ENCODE measurements at regions not wholly inside any gene's neighbourhood (a gene's known extent, or its start where the extent isn't known, plus 50 kb on each side); places are given as distances from the start of the nearest gene placed in this dataset.

GRCh38 chr10:94214481-94214893 is 148.3 kb downstream of the NOC3L start:
- TF ChIP-seq ZNF274 (IDR thresholded peaks at IDR 0.05; ENCODE audit: low read depth, low read length) (no peak), CTCF (IDR thresholded peaks at IDR 0.05 in 2 of 3, conservative IDR thresholded peaks at IDR 0.05 in 1 of 3; ENCODE audit: borderline replicate concordance in 1 of 3, insufficient read depth in 1 of 3, low read depth in 2 of 3, low read length in 2 of 3) (no peak), YY1 (IDR thresholded peaks at IDR 0.05; ENCODE audit: extremely low read depth, insufficient replicate concordance, low read depth, low read length) (no peak), POLR2AphosphoS5 (IDR thresholded peaks at IDR 0.05; ENCODE audit: low read depth, low read length) (no peak), RAD21 (IDR thresholded peaks at IDR 0.05; ENCODE audit: low read depth) (no peak), POLR2A (IDR thresholded peaks at IDR 0.05; ENCODE audit: borderline replicate concordance, extremely low read depth, insufficient read depth, insufficient read length) (no peak), SIN3A (IDR thresholded peaks at IDR 0.05; ENCODE audit: low read depth) (no peak), ZBTB33 (IDR thresholded peaks at IDR 0.05; ENCODE audit: extremely low read depth, insufficient replicate concordance, low read length) (no peak)
